ENCODE measurements at regions not wholly inside any gene's neighbourhood (a gene's known extent, or its start where the extent isn't known, plus 50 kb on each side); places are given as distances from the start of the nearest gene placed in this dataset.

DNA sequence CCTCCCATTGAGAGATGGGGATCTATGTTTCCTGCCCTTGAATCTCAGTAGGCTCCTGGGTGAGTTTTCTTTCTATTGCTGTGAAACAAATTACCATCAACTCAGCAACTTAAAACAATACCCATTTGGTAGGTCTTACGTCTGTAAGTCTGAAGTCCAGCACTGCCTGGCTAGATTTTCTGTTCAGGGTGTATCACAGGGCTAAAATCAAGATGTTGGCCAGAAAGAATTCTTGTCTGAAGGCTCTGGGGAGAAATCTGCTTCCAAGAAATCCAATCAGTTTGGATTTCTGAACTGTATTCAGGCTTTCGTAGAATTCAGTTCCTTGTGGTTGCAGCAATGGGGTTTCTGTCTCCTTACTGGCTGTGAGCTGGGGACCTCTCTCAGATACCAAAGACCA is 99.6 kb upstream of the SLC24A3 start:
- Histone ChIP-seq H3K36me3 (no peaks in the 10 kb centered on the region), H3K27ac (no peak overlapping the region), H3K4me3 (no peak overlapping the region), H3K9ac (no peak overlapping the region), H4K20me1 (ENCODE audit: low read depth) (no peaks in the 10 kb centered on the region), H3K4me1 (no peaks in the 10 kb centered on the region), H3K79me2 (ENCODE audit: low read depth) (no peaks in the 10 kb centered on the region), H3K4me2 (no peak overlapping the region), H3F3A (ENCODE audit: low read depth) (no peaks in the 10 kb centered on the region), H2AFZ (replicated peaks) (no peak overlapping the region), H3K27me3 (no peaks in the 10 kb centered on the region), H3K9me3 (ENCODE audit: low read depth) (no peaks in the 10 kb centered on the region)
- Mint-ChIP-seq H3K9me3 (peaks cover 2% of the 10 kb centered on the region), H3K27me3 (ENCODE audit: insufficient read depth, low read depth) (peaks cover 3% of the 10 kb centered on the region), H3K4me1 (no peaks in the 10 kb centered on the region), H3K27ac (no peak overlapping the region), H3K36me3 (no peaks in the 10 kb centered on the region), H3K4me3 (no peak overlapping the region)
- DNase-seq (ENCODE audit: low spot score), result no peak
- TF ChIP-seq CTCF (IDR thresholded peaks at IDR 0.05), result no peak
- no peak for TF ChIP-seq EZH2phosphoT487 (IDR thresholded peaks at IDR 0.05)
- no peak for TF ChIP-seq EZH2 (IDR thresholded peaks at IDR 0.05)

- H2AFZ ChIP-seq (replicated peaks), result no peak overlapping the region
- no peaks in the 10 kb centered on the region for H3K36me3 ChIP-seq
- H3K27me3 ChIP-seq, result no peaks in the 10 kb centered on the region
- Mint-ChIP-seq H3K36me3 (no peaks in the 10 kb centered on the region), H3K4me3 (no peak overlapping the region), H3K4me1 (no peaks in the 10 kb centered on the region), H3K9me3 (no peaks in the 10 kb centered on the region), H3K27ac (no peak overlapping the region), H3K27me3 (ENCODE audit: insufficient read depth, low read depth) (peaks cover 3% of the 10 kb centered on the region)
- H3K4me2 ChIP-seq, result no peak overlapping the region
- no peaks in the 10 kb centered on the region for H4K20me1 ChIP-seq (ENCODE audit: low read depth)
- H3K9ac ChIP-seq, result no peak overlapping the region
- H3K27ac ChIP-seq, result no peak overlapping the region
- DNase-seq (ENCODE audit: low spot score), result no peak
- H3K4me3 ChIP-seq, result no peak overlapping the region
- no peaks in the 10 kb centered on the region for H3K4me1 ChIP-seq
- H3K9me3 ChIP-seq (ENCODE audit: low read depth), result no peaks in the 10 kb centered on the region
- no peaks in the 10 kb centered on the region for H3K79me2 ChIP-seq (ENCODE audit: low read depth)
- TF ChIP-seq EZH2 (IDR thresholded peaks at IDR 0.05), result no peak
- TF ChIP-seq CTCF (IDR thresholded peaks at IDR 0.05), result no peak
- TF ChIP-seq EZH2phosphoT487 (IDR thresholded peaks at IDR 0.05), result no peak
- no peaks in the 10 kb centered on the region for H3F3A ChIP-seq (ENCODE audit: low read depth)
Observed at GRCh38 chr20:19113343-19113930, 99.0 kb upstream of the SLC24A3 start.

- H3K4me3 Mint-ChIP-seq, result no peak overlapping the region
- Histone ChIP-seq H3K9ac (no peak overlapping the region), H3K4me2 (no peak overlapping the region), H3K27me3 (no peaks in the 10 kb centered on the region), H3K79me2 (ENCODE audit: low read depth) (no peaks in the 10 kb centered on the region), H3K9me3 (ENCODE audit: low read depth) (no peaks in the 10 kb centered on the region), H3K4me3 (no peak overlapping the region), H3K4me1 (no peaks in the 10 kb centered on the region), H3K27ac (no peak overlapping the region), H4K20me1 (ENCODE audit: low read depth) (no peaks in the 10 kb centered on the region), H3F3A (ENCODE audit: low read depth) (no peaks in the 10 kb centered on the region), H3K36me3 (no peaks in the 10 kb centered on the region), H2AFZ (replicated peaks) (no peak overlapping the region)
- no peaks in the 10 kb centered on the region for H3K36me3 Mint-ChIP-seq
- TF ChIP-seq CTCF (IDR thresholded peaks at IDR 0.05) (no peak), EZH2phosphoT487 (IDR thresholded peaks at IDR 0.05) (no peak), EZH2 (IDR thresholded peaks at IDR 0.05) (no peak)
- no peaks in the 10 kb centered on the region for H3K4me1 Mint-ChIP-seq
- H3K27ac Mint-ChIP-seq, result no peak overlapping the region
- no peaks in the 10 kb centered on the region for H3K9me3 Mint-ChIP-seq
- no peak for DNase-seq (ENCODE audit: low spot score)
- H3K27me3 Mint-ChIP-seq (ENCODE audit: insufficient read depth, low read depth), result peaks cover 3% of the 10 kb centered on the region
Observed at GRCh38 chr20:19114410-19114809, 98.0 kb upstream of the SLC24A3 start.
